Activated CD8-positive, alpha-beta memory T cell treated with anti-CD3 and anti-CD28 coated beads, Interleukin-2, amount 50 U/mL, for 48 hours (primary cell): ENCODE measurements at regions not wholly inside any gene's neighbourhood (a gene's known extent, or its start where the extent isn't known, plus 50 kb on each side); places are given as distances from the start of the nearest gene placed in this dataset.
"Not testable (repeated sequence)": the region's sequence is repeated elsewhere in the genome, so short reads cannot be mapped to it uniquely, and the experiment has no call there.

Experiments used
- DNase-seq: peaks from one replicate; pipeline ENCODE4 v3.0.0-alpha.2; 2020

- no peak for DNase-seq
Measured at GRCh38 chr14:81765651-81766275, 232.1 kb upstream of the SEL1L start.

GRCh38 chr14:81766321-81766915 is 232.8 kb upstream of the SEL1L start:
- DNase-seq, result no peak

- DNase-seq, result no peak
Measured at GRCh38 chr14:81767266-81767995, 233.8 kb upstream of the SEL1L start.

- no peak for DNase-seq
Measured at GRCh38 chr14:81771651-81772275, 238.1 kb upstream of the SEL1L start.

GRCh38 chr14:81772381-81772780 is 238.7 kb upstream of the SEL1L start:
- DNase-seq, result no peak

- no peak for DNase-seq
Measured at GRCh38 chr14:81776531-81776930, 242.9 kb upstream of the SEL1L start.

GRCh38 chr14:81781798-81782197 is 248.1 kb upstream of the SEL1L start:
- DNase-seq, result not testable (repeated sequence)

- no peak for DNase-seq
Measured at GRCh38 chr14:81784084-81784483, 250.4 kb upstream of the SEL1L start.

- DNase-seq, result no peak
Measured at GRCh38 chr14:81797315-81797714, 263.7 kb upstream of the SEL1L start.

GRCh38 chr14:81801921-81802320 is 268.3 kb upstream of the SEL1L start:
- no peak for DNase-seq

GRCh38 chr14:81802341-81802740 is 268.7 kb upstream of the SEL1L start:
- no peak for DNase-seq

GRCh38 chr14:81805785-81806184 is 272.1 kb upstream of the SEL1L start:
- no peak for DNase-seq

GRCh38 chr14:81811705-81812269 is 278.1 kb upstream of the SEL1L start:
- no peak for DNase-seq

- no peak for DNase-seq
Measured at GRCh38 chr14:81818271-81818670, 284.6 kb upstream of the SEL1L start.

GRCh38 chr14:81819344-81819743 is 285.7 kb upstream of the SEL1L start:
- DNase-seq, result no peak

GRCh38 chr14:81819910-81820309 is 286.3 kb upstream of the SEL1L start:
- no peak for DNase-seq

- DNase-seq, result no peak
Measured at GRCh38 chr14:81826081-81826480, 292.4 kb upstream of the SEL1L start.

GRCh38 chr14:81829447-81829846 is 295.8 kb upstream of the SEL1L start:
- no peak for DNase-seq

- no peak for DNase-seq
Measured at GRCh38 chr14:81831128-81831820, 297.6 kb upstream of the SEL1L start.

GRCh38 chr14:81834308-81834707 is 300.7 kb upstream of the SEL1L start:
- no peak for DNase-seq

GRCh38 chr14:81837304-81837703 is 303.7 kb upstream of the SEL1L start:
- no peak for DNase-seq

- no peak for DNase-seq
Measured at GRCh38 chr14:81839056-81839455, 305.4 kb upstream of the SEL1L start.

GRCh38 chr14:81841346-81841745 is 307.7 kb upstream of the SEL1L start:
- DNase-seq, result no peak
